HEK293 (cell line): ENCODE measurements at regions not wholly inside any gene's neighbourhood (a gene's known extent, or its start where the extent isn't known, plus 50 kb on each side); places are given as distances from the start of the nearest gene placed in this dataset.

Source experiments
- CTCF ChIA-PET: fragments of 350-600 bp; formaldehyde crosslinking; extraction: SDS; loops from one replicate; lab custom pipeline; 2021; ENCODE audit warnings: antibody characterized with exemption; lab: Yijun Ruan, JAX
- POLR2A ChIA-PET: fragments of 300-600 bp; formaldehyde crosslinking; extraction: SDS; loops from one replicate; lab custom pipeline; 2020; ENCODE audit warnings: antibody characterized with exemption, inconsistent platforms; lab: Yijun Ruan, JAX
- H3K27ac ChIP-seq: fragments of 200-500 bp; sonication (Bioruptor generic); 2 replicates; pipeline ENCODE4 v1.5.1; 2014; ENCODE audit warnings: low read depth, low read length, control low read depth, inconsistent platforms; ENCODE audit errors: extremely low read depth
- H3K36me3 ChIP-seq, 2 experiments: fragments of 200-500 bp in 1 of 2; sonication (Bioruptor generic) in 1 of 2; 1 replicate in 1 of 2; 2 replicates in 1 of 2; pipeline ENCODE4 v1.5.1; 2014 to 2017; ENCODE audit warnings: inconsistent platforms in 2 of 2, low read length in 2 of 2; ENCODE audit not compliant: control insufficient read depth in 2 of 2, insufficient read depth in 1 of 2
- H3K4me1 ChIP-seq: fragments of 200-500 bp; sonication (Bioruptor generic); 2 replicates; pipeline ENCODE4 v1.5.1; 2014; ENCODE audit warnings: mild to moderate bottlenecking, low read length, inconsistent platforms; ENCODE audit not compliant: control insufficient read depth, insufficient read depth
- H3K4me3 ChIP-seq: 2 replicates; pipeline ENCODE4 v1.5.1; 2011; ENCODE audit warnings: low read depth, mild to moderate bottlenecking, control low read depth, low read length, moderate library complexity
- H3K9me3 ChIP-seq: fragments of 200-500 bp; sonication (Bioruptor generic); 2 replicates; pipeline ENCODE4 v1.5.1; 2014; ENCODE audit warnings: low read depth, low read length, inconsistent platforms; ENCODE audit not compliant: control insufficient read depth, insufficient read depth
- HIC1 ChIP-seq: fragments of 450-650 bp; formaldehyde crosslinking; IDR thresholded peaks from 2 replicates; pipeline ENCODE4 v1.5.1; 2016; ENCODE audit warnings: missing biosample characterization, missing genetic modification characterization
- HOXA7 ChIP-seq: sonication (generic); formaldehyde crosslinking; IDR thresholded peaks from 2 replicates; pipeline ENCODE4 v1.8.1; 2022; ENCODE audit warnings: missing genetic modification reagents, borderline replicate concordance
- HOXC10 ChIP-seq: sonication (generic); formaldehyde crosslinking; IDR thresholded peaks from 2 replicates; pipeline ENCODE4 v1.8.1; 2023; ENCODE audit warnings: mild to moderate bottlenecking, missing genetic modification reagents
- HOXD13 ChIP-seq: sonication (generic); formaldehyde crosslinking; IDR thresholded peaks from 2 replicates; pipeline ENCODE4 v1.8.0; 2022; ENCODE audit warnings: missing genetic modification reagents, borderline replicate concordance
- OSR2 ChIP-seq: fragments of 450-650 bp; formaldehyde crosslinking; IDR thresholded peaks from 2 replicates; pipeline ENCODE4 v1.5.1; 2016; ENCODE audit warnings: missing biosample characterization, missing genetic modification characterization
- OVOL3 ChIP-seq: fragments of 450-650 bp; formaldehyde crosslinking; IDR thresholded peaks from 2 replicates; pipeline ENCODE4 v1.5.1; 2016; ENCODE audit warnings: missing biosample characterization, missing genetic modification characterization
- ZBTB20 ChIP-seq: fragments of 450-650 bp; formaldehyde crosslinking; IDR thresholded peaks from 2 replicates; pipeline ENCODE4 v1.5.1; 2016; ENCODE audit warnings: missing biosample characterization, missing genetic modification characterization
- ZBTB8A ChIP-seq: fragments of 450-650 bp; formaldehyde crosslinking; IDR thresholded peaks from 2 replicates; pipeline ENCODE4 v1.5.1; 2016; ENCODE audit warnings: missing biosample characterization, missing genetic modification characterization
- ZNF148 ChIP-seq: fragments of 450-650 bp; formaldehyde crosslinking; IDR thresholded peaks from 2 replicates; pipeline ENCODE4 v1.5.0; 2017; ENCODE audit warnings: missing biosample characterization, missing genetic modification characterization, borderline replicate concordance
- ZNF157 ChIP-seq: fragments of 450-650 bp; formaldehyde crosslinking; IDR thresholded peaks from 2 replicates; pipeline ENCODE4 v1.5.1; 2016; ENCODE audit warnings: missing biosample characterization, missing genetic modification characterization
- ZNF211 ChIP-seq: fragments of 450-650 bp; formaldehyde crosslinking; IDR thresholded peaks from 2 replicates; pipeline ENCODE4 v1.5.1; 2016; ENCODE audit warnings: low read depth, missing biosample characterization, missing genetic modification characterization
- ZNF221 ChIP-seq: fragments of 450-650 bp; formaldehyde crosslinking; IDR thresholded peaks from 2 replicates; pipeline ENCODE4 v1.5.1; 2017; ENCODE audit warnings: missing biosample characterization, missing genetic modification characterization, borderline replicate concordance
- ZNF280C ChIP-seq: fragments of 450-650 bp; formaldehyde crosslinking; IDR thresholded peaks from 2 replicates; pipeline ENCODE4 v1.5.1; 2016; ENCODE audit warnings: missing biosample characterization, missing genetic modification characterization
- ZNF398 ChIP-seq: fragments of 450-650 bp; formaldehyde crosslinking; IDR thresholded peaks from 2 replicates; pipeline ENCODE4 v1.5.1; 2017; ENCODE audit warnings: missing biosample characterization, missing genetic modification characterization
- ZNF639 ChIP-seq: fragments of 450-650 bp; formaldehyde crosslinking; IDR thresholded peaks from 2 replicates; pipeline ENCODE4 v1.5.1; 2016; ENCODE audit warnings: missing biosample characterization, missing genetic modification characterization
- ZNF645 ChIP-seq: fragments of 450-650 bp; formaldehyde crosslinking; IDR thresholded peaks from 2 replicates; pipeline ENCODE4; 2016; ENCODE audit warnings: missing biosample characterization, missing genetic modification characterization
- ZNF660 ChIP-seq: fragments of 450-650 bp; IDR thresholded peaks from 2 replicates; pipeline ENCODE4 v1.5.1; 2018; ENCODE audit warnings: missing biosample characterization, mild to moderate bottlenecking, missing genetic modification characterization
- ZNF776 ChIP-seq: fragments of 450-650 bp; formaldehyde crosslinking; IDR thresholded peaks from 2 replicates; pipeline ENCODE4 v1.5.0; 2017; ENCODE audit warnings: missing biosample characterization, missing genetic modification characterization, borderline replicate concordance

- TF ChIP-seq ZNF148 (no peak), HOXC10 (no peak), HOXA7 (CRISPR knock-in tag) (no peak), ZNF639 (tag by site-specific recombination) (no peak), ZNF211 (tag by site-specific recombination) (no peak), OVOL3 (tag by site-specific recombination) (no peak)
Observed at GRCh38 chr16:52095471-52095870, 451.5 kb downstream of the TOX3 start (continued).

- ChIA-PET CTCF (no interaction called here), POLR2A (no interaction called here)
- H3K4me1 ChIP-seq: peaks cover 8% of the 10 kb centered on the region; the same call in 1 of the 2 replicates
- TF ChIP-seq HOXC10 (no peak), ZNF398 (tag by site-specific recombination) (no peak), ZNF280C (no peak)
- H3K36me3 ChIP-seq: no peaks in the 10 kb centered on the region
- no peak overlapping the region for H3K27ac ChIP-seq
- no peaks in the 10 kb centered on the region for H3K9me3 ChIP-seq
- H3K4me3 ChIP-seq: no peak overlapping the region
Observed at GRCh38 chr16:52092126-52092525, 454.8 kb downstream of the TOX3 start.

GRCh38 chr16:52090080-52090479, 456.9 kb downstream of the TOX3 start:
- no peaks in the 10 kb centered on the region for H3K36me3 ChIP-seq
- TF ChIP-seq OSR2 (tag by site-specific recombination) (no peak), ZBTB8A (tag by site-specific recombination) (no peak), ZNF660 (no peak), ZNF776 (no peak), ZBTB20 (tag by site-specific recombination) (no peak), HIC1 (tag by site-specific recombination) (no peak), ZNF221 (tag by site-specific recombination) (no peak), ZNF645 (tag by site-specific recombination) (no peak), HOXD13 (CRISPR knock-in tag) (no peak), ZNF157 (tag by site-specific recombination) (no peak)
- TF ChIP-seq, all 188 proteins: peak for 0
- H3K4me3 ChIP-seq: no peak overlapping the region
- POLR2A ChIA-PET: no interaction called here
- H3K9me3 ChIP-seq: no peaks in the 10 kb centered on the region
- CTCF ChIA-PET: no interaction called here
- H3K4me1 ChIP-seq: no peaks in the 10 kb centered on the region
- no peak overlapping the region for H3K27ac ChIP-seq
